ENCODE measurements at regions not wholly inside any gene's neighbourhood (a gene's known extent, or its start where the extent isn't known, plus 50 kb on each side); places are given as distances from the start of the nearest gene placed in this dataset.

DNA sequence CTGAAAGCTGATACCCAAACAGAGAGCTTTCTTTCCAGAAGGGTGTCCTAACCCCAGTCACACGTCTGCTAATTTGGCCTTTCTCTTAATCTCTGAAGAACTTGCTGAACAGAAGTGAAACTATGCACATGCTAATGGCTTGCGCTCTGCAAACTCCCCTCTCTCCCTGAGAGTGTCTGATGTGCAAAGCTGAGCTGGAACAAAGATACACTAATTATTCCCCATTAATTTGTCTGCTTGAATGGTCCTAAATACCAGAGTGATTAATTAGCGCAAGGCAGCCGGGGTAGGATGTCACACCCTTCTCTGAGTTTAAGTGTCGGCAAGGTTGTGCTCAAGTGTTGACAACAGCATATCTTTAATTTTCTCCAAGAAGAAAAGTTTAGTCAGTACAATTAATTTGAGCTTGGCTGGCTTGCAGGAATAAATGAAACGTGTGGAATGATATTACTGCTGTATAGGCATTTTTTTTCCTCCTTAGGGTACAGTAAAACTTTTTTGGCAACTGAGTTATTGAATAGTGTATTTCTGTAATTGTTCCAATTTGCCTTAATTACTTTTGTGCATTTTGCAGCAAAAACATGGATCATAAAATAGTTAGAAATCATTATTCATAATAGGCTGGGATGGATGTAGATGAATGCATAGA lies 715.9 kb upstream of the POU3F2 start:
- DNase-seq (ENCODE audit: low read depth, low spot score) = no peak
- H3K9me3 Mint-ChIP-seq = no peaks in the 10 kb centered on the region
- no peak overlapping the region for H3K27ac Mint-ChIP-seq (ENCODE audit: unreplicated experiment)
- peak overlapping the region; percentile 65 for H3K4me3 Mint-ChIP-seq
- TF ChIP-seq, protein P1, sequence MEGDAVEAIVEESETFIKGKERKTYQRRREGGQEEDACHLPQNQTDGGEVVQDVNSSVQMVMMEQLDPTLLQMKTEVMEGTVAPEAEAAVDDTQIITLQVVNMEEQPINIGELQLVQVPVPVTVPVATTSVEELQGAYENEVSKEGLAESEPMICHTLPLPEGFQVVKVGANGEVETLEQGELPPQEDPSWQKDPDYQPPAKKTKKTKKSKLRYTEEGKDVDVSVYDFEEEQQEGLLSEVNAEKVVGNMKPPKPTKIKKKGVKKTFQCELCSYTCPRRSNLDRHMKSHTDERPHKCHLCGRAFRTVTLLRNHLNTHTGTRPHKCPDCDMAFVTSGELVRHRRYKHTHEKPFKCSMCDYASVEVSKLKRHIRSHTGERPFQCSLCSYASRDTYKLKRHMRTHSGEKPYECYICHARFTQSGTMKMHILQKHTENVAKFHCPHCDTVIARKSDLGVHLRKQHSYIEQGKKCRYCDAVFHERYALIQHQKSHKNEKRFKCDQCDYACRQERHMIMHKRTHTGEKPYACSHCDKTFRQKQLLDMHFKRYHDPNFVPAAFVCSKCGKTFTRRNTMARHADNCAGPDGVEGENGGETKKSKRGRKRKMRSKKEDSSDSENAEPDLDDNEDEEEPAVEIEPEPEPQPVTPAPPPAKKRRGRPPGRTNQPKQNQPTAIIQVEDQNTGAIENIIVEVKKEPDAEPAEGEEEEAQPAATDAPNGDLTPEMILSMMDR (conservative IDR thresholded peaks at IDR 0.05) = no peak
- no peaks in the 10 kb centered on the region for H3K36me3 Mint-ChIP-seq (ENCODE audit: low read depth)
- no peaks in the 10 kb centered on the region for H3K27me3 Mint-ChIP-seq (ENCODE audit: low read depth)
- H3K4me1 Mint-ChIP-seq = peaks cover 53% of the 10 kb centered on the region

DNA sequence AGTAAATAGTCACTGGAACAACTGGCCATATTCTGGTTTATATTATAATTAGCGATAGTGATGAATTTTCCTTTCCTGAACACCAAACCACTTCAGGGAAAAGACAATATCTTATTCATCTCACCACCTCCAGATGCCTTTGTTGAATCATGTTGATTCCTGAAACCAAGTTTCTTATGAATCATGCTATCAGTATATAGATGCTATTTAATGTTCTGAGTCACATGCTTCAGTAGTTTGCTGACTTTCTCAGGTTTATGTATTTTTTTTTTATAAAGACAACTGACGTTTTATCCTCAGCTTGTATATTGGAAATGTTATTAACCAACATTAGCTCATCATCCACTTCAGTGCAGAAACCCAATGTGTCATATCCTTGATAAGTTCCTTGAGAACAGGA lies 710.2 kb upstream of the POU3F2 start:
- H3K27ac Mint-ChIP-seq (ENCODE audit: unreplicated experiment) = no peak overlapping the region
- no peak overlapping the region for H3K4me3 Mint-ChIP-seq
- no peaks in the 10 kb centered on the region for H3K27me3 Mint-ChIP-seq (ENCODE audit: low read depth)
- H3K4me1 Mint-ChIP-seq = peaks cover 39% of the 10 kb centered on the region
- DNase-seq (ENCODE audit: low read depth, low spot score) = no peak
- H3K9me3 Mint-ChIP-seq = no peaks in the 10 kb centered on the region
- TF ChIP-seq, protein P1 (conservative IDR thresholded peaks at IDR 0.05) = no peak
- H3K36me3 Mint-ChIP-seq (ENCODE audit: low read depth) = no peaks in the 10 kb centered on the region

DNA sequence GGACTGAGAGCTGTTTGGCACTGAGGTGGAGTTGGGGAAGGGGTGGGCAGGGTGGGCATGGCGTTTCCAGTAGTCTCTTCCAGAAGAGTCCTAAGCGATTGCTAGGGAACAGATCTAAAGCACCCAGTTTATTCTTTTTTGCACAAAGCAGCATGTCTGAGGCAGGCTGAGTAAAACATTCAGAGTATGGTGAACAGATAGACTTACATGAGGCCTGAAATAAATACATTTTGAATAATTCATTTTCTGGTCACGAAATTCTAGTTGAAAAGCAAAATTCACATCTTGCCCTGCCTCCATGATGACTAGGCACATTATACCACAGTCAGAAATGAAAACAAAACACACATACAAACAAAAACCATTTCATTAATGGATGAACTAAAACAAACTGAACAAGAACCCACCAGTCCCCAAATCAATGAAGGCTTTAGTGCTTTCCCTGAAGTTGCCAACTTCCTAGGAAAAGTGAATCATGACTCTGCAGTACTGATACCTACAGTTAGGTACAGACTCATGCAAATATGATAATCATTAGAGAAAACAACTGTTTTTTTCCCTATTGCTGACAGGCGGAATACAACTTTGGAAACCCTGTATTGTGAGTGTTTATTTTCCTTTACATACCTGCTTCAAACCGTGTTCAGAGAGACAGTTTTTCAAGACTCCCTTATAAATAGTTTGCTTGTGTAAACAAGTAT lies 702.9 kb upstream of the POU3F2 start:
- peak overlapping the region; percentile 48 for H3K27ac Mint-ChIP-seq (ENCODE audit: unreplicated experiment)
- peaks cover 35% of the 10 kb centered on the region for H3K4me1 Mint-ChIP-seq
- no peak for DNase-seq (ENCODE audit: low read depth, low spot score)
- TF ChIP-seq, protein P1 (conservative IDR thresholded peaks at IDR 0.05) = no peak
- no peak overlapping the region for H3K4me3 Mint-ChIP-seq
- peaks cover 2% of the 10 kb centered on the region for H3K9me3 Mint-ChIP-seq
- no peaks in the 10 kb centered on the region for H3K27me3 Mint-ChIP-seq (ENCODE audit: low read depth)
- no peaks in the 10 kb centered on the region for H3K36me3 Mint-ChIP-seq (ENCODE audit: low read depth)

DNA sequence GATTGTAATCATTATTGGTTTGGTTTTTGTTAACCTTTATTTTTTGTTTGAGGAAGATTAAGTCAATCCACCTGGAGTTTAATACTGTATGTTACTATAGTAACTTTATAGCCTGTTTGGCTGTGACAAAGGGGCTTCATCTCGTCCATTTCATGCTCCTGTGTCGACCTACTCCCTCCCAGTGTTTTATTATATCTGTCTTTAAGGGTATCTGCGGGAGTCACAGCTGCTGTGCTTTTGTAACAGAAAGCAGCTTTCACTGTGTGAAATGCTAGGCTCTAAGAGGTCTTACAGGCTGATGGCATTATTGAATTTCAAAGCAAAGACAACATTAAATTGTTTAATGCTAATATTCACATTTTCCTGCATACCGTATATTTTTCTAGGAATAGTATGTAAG lies 698.0 kb upstream of the POU3F2 start:
- DNase-seq (ENCODE audit: low read depth, low spot score) = no peak
- H3K9me3 Mint-ChIP-seq = peaks cover 7% of the 10 kb centered on the region
- TF ChIP-seq, protein P1 (conservative IDR thresholded peaks at IDR 0.05) = no peak
- peaks cover 4% of the 10 kb centered on the region for H3K36me3 Mint-ChIP-seq (ENCODE audit: low read depth)
- H3K27ac Mint-ChIP-seq (ENCODE audit: unreplicated experiment) = no peak overlapping the region
- no peak overlapping the region for H3K4me3 Mint-ChIP-seq
- peaks cover 30% of the 10 kb centered on the region for H3K4me1 Mint-ChIP-seq
- H3K27me3 Mint-ChIP-seq (ENCODE audit: low read depth) = no peaks in the 10 kb centered on the region

DNA sequence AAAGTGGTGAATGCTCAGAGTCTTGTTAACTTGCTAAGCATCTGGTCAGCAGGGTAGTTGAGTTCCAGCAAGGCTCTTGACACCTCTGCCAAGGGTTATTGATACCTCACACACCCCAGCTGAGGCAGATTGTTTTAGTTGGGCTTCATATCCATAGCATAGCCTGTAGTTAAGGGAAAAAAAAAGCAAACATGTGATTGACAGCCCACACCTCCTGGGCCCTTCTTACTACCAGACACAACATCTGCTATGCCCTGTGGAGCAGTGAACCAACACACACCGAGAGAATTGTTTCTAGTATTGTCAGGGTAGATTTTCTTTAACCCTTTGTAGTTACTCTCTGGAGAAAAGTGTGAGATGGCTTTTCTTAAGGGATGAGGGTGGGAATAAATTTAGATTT lies 697.0 kb upstream of the POU3F2 start:
- TF ChIP-seq, protein P1 (conservative IDR thresholded peaks at IDR 0.05) = no peak
- DNase-seq (ENCODE audit: low read depth, low spot score) = no peak
- Mint-ChIP-seq H3K9me3 (peaks cover 16% of the 10 kb centered on the region), H3K4me3 (peak overlapping the region; percentile 29), H3K27me3 (ENCODE audit: low read depth) (no peaks in the 10 kb centered on the region), H3K4me1 (peaks cover 26% of the 10 kb centered on the region), H3K27ac (ENCODE audit: unreplicated experiment) (peak overlapping the region; percentile 30), H3K36me3 (ENCODE audit: low read depth) (peaks cover 12% of the 10 kb centered on the region)
